IPS DF 19.7 (cell line): ENCODE measurements at regions not wholly inside any gene's neighbourhood (a gene's known extent, or its start where the extent isn't known, plus 50 kb on each side); places are given as distances from the start of the nearest gene placed in this dataset.
"Not testable (repeated sequence)": the region's sequence is repeated elsewhere in the genome, so short reads cannot be mapped to it uniquely, and the experiment has no call there.

ENCODE experiments used
- DNase-seq: peaks from one replicate; pipeline ENCODE4 v3.0.0-alpha.2; 2013; ENCODE audit warnings: low read depth, low spot score

GRCh38 chr20:5393218-5393870 is 76.6 kb upstream of the PROKR2 start:
- no peak for DNase-seq

GRCh38 chr20:5390720-5391119 is 74.0 kb upstream of the PROKR2 start:
- DNase-seq = no peak

GRCh38 chr20:5386846-5387245 is 70.1 kb upstream of the PROKR2 start:
- DNase-seq = not testable (repeated sequence)

DNA sequence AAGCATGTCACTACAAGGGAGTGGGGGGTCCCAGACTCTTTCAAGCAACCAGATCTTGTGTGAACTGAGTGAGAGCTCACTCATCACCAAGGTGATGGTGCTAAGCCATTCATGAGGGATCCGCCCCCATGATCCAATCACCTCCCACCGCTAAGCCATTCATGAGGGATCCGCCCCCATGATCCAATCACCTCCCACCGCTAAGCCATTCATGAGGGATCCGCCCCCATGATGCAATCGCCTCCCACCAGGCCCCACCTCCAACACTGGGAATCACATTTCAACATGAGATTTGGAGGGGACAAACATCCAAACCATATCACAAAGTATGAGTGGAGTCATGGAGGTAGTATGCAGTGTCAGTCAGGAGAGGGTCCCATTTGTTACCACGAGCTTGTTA is 64.8 kb upstream of the PROKR2 start:
- not testable (repeated sequence) for DNase-seq

- no peak for DNase-seq
These were observed 60.7 kb upstream of the PROKR2 start for GRCh38 chr20:5377484-5377883.

- DNase-seq = no peak
These were observed 59.5 kb upstream of the PROKR2 start for GRCh38 chr20:5376228-5376627.

- DNase-seq = no peak
These were observed 57.4 kb upstream of the PROKR2 start for GRCh38 chr20:5374171-5374570.

DNA sequence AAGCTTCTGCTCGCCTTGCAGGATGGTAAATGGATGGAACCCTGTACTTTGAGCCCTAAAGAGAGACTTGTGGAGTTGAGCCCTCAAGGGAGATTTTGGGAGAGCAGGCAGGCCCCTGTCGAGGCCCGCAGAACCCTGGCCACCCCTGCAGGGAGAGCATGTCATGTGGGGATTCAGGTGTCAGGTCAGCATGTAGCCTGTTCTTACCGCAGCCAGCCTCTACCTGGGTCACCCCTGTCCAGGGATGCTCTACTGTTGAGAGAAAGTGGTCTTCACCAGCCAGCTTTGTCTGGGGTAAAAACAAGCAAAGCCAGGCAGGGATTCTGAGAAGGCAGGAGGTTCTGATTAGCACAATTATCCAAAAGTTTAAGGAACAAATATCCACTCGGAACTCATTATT is 55.6 kb upstream of the PROKR2 start:
- DNase-seq = no peak

DNA sequence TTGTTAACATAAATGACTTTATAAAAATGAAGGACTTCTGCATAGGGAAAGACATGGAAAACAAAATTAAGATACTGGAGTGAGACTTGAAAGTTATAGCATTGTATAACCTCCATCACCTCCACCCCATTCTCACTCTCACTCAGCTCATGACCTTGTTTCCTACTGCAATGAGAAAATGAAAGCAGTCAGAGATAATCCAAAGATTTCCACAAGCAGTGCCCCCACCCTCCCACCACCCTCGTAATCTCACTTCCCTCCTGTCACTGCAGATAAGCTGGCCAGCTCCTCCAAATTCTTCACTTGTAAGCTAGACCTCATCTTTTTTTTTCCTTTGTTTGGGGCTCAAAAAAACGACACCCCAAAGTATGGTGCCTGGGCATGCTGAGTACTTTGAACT is 52.9 kb upstream of the PROKR2 start:
- DNase-seq = no peak
